Stimulated activated CD4-positive, alpha-beta T cell treated with anti-CD3 and anti-CD28 coated beads, Interleukin-12 subunit alpha, Interleukin-12 subunit beta, amount 100 ng/mL, for 4 hours (primary cell): ENCODE measurements at regions not wholly inside any gene's neighbourhood (a gene's known extent, or its start where the extent isn't known, plus 50 kb on each side); places are given as distances from the start of the nearest gene placed in this dataset.
"Not testable (repeated sequence)": the region's sequence is repeated elsewhere in the genome, so short reads cannot be mapped to it uniquely, and the experiment has no call there.

Experiments used
- DNase-seq: peaks from one replicate; pipeline ENCODE4 v3.0.0-alpha.2; 2020

GRCh38 chr7:52472006-52472620 is 563.3 kb upstream of the POM121L12 start:
- DNase-seq: no peak

- DNase-seq: no peak
These were observed 570.2 kb upstream of the POM121L12 start for GRCh38 chr7:52465216-52465615.

GRCh38 chr7:52463341-52463740 is 572.1 kb upstream of the POM121L12 start:
- no peak for DNase-seq

GRCh38 chr7:52462474-52462873 is 573.0 kb upstream of the POM121L12 start:
- no peak for DNase-seq

- DNase-seq: no peak
These were observed 579.9 kb upstream of the POM121L12 start for GRCh38 chr7:52455571-52455970.

- no peak for DNase-seq
These were observed 584.6 kb upstream of the POM121L12 start for GRCh38 chr7:52450816-52451215.

GRCh38 chr7:52447581-52448180 is 587.8 kb upstream of the POM121L12 start:
- no peak for DNase-seq

GRCh38 chr7:52436278-52436677 is 599.2 kb upstream of the POM121L12 start:
- DNase-seq: no peak

GRCh38 chr7:52431082-52431815 is 604.2 kb upstream of the POM121L12 start:
- DNase-seq: no peak

- no peak for DNase-seq
These were observed 612.2 kb upstream of the POM121L12 start for GRCh38 chr7:52423251-52423650.

GRCh38 chr7:52413051-52413450 is 622.4 kb upstream of the POM121L12 start:
- no peak for DNase-seq

- no peak for DNase-seq
These were observed 625.4 kb upstream of the POM121L12 start for GRCh38 chr7:52410032-52410431.

- DNase-seq: no peak
These were observed 628.6 kb upstream of the POM121L12 start for GRCh38 chr7:52406808-52407207.

- DNase-seq: no peak
These were observed 652.7 kb upstream of the POM121L12 start for GRCh38 chr7:52382731-52383130.

- DNase-seq: no peak
These were observed 665.5 kb upstream of the POM121L12 start for GRCh38 chr7:52369922-52370321.

- DNase-seq: no peak
These were observed 670.1 kb upstream of the POM121L12 start for GRCh38 chr7:52365349-52365748.

- no peak for DNase-seq
These were observed 672.9 kb upstream of the POM121L12 start for GRCh38 chr7:52362521-52362920.

- DNase-seq: no peak
These were observed 674.9 kb upstream of the POM121L12 start for GRCh38 chr7:52360541-52360940.

GRCh38 chr7:52355053-52355452 is 680.4 kb upstream of the POM121L12 start:
- no peak for DNase-seq

GRCh38 chr7:52352013-52352981 is 683.1 kb upstream of the POM121L12 start:
- no peak for DNase-seq

- DNase-seq: no peak
These were observed 691.4 kb upstream of the POM121L12 start for GRCh38 chr7:52344015-52344414.

GRCh38 chr7:52340067-52340466 is 695.4 kb upstream of the POM121L12 start:
- DNase-seq: no peak

GRCh38 chr7:52328328-52328727 is 707.1 kb upstream of the POM121L12 start:
- DNase-seq: not testable (repeated sequence)
